ENCODE measurements at regions not wholly inside any gene's neighbourhood (a gene's known extent, or its start where the extent isn't known, plus 50 kb on each side); places are given as distances from the start of the nearest gene placed in this dataset.

GRCh38 chr2:163541943-163542342 lies 193.9 kb downstream of the FIGN start:
- DNase-seq: no peak

DNA sequence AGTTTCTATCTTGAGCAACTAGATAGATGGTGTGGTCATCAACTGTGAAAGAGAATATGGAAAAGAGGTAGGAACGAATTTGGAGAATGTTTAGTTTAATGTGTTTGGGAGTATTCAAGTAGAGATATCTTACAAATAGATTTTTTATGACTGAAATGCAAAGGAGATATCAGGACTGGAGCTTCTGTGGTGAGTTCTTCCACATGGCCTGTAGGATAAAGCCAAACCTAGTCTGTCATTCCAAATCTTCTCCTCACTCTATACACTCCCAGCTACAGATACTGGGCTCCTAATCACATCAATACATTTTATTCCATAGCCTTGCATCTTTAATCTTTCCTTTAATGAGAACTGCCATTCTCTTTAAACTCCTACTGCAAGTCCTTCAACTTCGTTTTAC lies 194.3 kb downstream of the FIGN start:
- no peak for DNase-seq

GRCh38 chr2:163528640-163529217 lies 207.1 kb downstream of the FIGN start:
- DNase-seq: no peak

DNA sequence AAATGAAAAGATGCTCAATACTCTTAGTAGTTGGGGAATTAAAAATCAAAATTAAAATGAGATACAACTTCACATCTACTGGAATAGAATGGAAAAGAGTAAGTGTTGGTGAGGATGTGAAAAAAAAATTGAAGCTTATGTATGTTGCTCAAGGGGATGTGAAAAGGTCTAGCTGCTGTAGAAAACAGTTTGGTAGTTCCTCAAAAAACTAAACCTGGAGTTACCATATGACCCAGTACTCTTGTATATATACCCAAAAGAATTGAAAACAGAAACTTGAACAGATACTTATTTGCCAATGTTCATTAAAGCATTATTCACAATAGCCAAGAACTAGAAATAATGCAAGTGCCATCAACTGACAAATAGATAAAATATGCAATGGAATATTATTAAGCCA lies 208.4 kb downstream of the FIGN start:
- DNase-seq: no peak

GRCh38 chr2:163518762-163519161 lies 217.0 kb downstream of the FIGN start:
- no peak for DNase-seq

GRCh38 chr2:163515836-163516235 lies 220.0 kb downstream of the FIGN start:
- no peak for DNase-seq

GRCh38 chr2:163505281-163505680 lies 230.5 kb downstream of the FIGN start:
- DNase-seq: no peak

- no peak for DNase-seq
Measured at GRCh38 chr2:163493359-163494298, 242.2 kb downstream of the FIGN start.

- DNase-seq: no peak
Measured at GRCh38 chr2:163491850-163492249, 244.0 kb downstream of the FIGN start.

GRCh38 chr2:163490281-163490680 lies 245.5 kb downstream of the FIGN start:
- DNase-seq: peak; percentile 33

DNA sequence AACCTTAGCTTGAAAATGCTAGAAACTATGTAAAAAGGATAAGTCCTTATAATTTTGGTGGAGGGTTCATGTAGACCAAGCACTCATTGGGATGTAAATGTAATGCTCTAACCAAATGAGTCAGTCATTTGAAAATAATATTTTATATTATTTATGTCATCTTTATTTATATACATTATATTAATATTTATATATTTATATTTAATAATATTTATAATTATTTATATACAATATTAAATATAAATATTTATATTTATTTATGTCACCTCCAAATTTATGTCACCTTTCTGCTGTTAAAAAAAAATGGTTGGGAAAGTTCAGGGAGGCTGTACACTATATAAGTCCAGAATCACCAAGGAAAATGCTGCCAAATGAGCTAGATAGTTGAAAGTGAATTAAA lies 254.3 kb downstream of the FIGN start:
- DNase-seq: no peak

DNA sequence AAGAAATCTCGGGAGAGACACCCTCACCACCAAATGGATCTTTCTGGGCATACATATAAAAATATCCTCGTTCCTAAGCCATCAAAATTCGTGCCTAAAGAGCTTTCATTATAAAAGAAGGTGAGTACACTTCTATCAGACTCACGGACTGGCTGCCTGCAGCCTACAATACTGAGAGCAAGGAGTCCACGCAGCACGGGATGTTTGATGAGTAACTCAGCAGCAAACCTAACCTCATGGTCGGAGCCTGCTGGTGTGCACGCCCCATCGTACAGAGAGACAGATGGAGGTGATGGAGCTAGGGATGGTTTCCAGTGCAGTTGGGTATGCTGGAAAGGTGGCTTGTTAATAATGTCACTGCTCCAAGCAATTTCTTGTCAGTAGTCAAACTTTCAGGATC lies 256.2 kb downstream of the FIGN start:
- no peak for DNase-seq

- DNase-seq: no peak
Measured at GRCh38 chr2:163475815-163476214, 260.0 kb downstream of the FIGN start.

GRCh38 chr2:163474889-163475288 lies 260.9 kb downstream of the FIGN start:
- no peak for DNase-seq

- DNase-seq: no peak
Measured at GRCh38 chr2:163474319-163474744, 261.5 kb downstream of the FIGN start.

- DNase-seq: no peak
Measured at GRCh38 chr2:163471947-163472346, 263.9 kb downstream of the FIGN start.

DNA sequence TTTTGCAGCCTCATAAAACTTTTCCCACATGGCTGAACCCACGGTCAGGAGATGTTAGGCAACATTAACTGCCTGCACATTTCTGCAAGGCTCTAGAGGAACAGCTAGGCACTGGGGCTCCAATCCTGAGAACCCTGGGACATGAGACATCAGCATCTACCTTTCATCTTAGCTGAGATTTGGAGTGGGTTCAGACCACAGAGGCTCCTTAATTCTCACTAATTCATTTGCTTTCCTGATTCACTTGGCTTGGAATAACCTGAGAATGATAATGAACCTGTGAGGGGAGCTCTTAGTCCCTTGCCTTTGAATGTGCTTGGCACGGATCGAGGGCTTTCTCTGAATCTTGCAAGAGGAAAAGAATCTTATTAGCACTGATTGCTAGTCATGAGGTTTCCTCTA lies 266.2 kb downstream of the FIGN start:
- DNase-seq: peak; percentile 61

DNA sequence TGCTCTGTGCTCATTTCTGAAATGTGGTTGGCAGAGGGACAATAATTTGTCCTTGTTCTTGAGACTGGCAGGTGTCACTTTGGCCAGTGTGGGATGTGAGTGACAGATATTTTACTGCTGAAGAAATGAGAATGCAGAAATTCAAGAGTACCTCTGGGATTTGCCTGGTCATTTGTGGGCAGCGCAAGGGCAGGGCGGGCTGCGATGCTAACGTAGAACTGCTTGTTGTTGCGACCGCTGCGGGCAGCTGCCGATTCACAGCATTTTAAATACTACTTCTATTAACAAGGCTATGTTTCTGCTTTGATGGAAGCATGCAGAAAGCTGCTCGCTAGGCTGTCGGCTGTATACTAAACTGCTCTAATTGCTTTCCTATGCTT lies 268.6 kb downstream of the FIGN start:
- DNase-seq: peak; percentile 75

- peak; percentile 80 for DNase-seq
Measured at GRCh38 chr2:163466331-163467250, 269.2 kb downstream of the FIGN start.

DNA sequence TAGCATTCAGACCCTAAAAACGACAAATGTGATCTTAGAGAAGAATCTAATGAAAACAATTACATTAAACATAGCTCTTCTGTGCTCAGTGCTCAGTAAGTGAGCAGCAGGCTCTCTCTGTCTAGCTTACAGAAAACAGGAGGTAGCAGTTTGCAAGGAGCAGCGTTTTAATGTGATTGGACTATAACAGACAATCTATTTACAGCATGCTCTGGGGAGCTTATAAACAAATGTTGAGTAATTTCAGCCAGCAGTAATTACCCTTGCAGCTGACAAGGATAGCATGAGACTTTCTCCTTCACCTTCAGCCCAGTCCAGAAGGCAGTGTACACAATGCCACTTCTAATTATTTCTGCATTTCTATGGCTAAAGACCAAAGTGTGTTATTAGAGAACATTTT lies 270.4 kb downstream of the FIGN start:
- DNase-seq: peak; percentile 55

DNA sequence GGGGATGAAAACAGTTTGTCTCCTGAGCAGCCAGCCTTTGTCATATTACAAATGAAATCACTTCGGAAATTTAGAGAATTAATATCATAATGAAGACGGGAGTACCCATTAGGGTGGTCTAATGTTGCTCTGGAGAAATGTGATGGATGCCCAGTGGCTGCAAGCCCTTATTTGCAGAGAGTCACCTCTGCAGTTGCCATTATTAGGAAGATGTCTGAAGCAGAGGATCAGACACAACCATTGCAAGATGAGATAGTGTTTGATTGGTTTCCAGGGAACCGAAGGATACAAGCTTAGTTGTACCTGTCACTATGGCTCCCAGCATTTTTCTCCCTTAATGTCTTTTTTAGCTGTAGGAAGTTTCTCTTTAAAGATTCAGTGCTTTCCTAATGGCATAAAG lies 272.4 kb downstream of the FIGN start:
- no peak for DNase-seq

GRCh38 chr2:163462993-163463392 lies 272.8 kb downstream of the FIGN start:
- DNase-seq: no peak

- no peak for DNase-seq
Measured at GRCh38 chr2:163459986-163460385, 275.8 kb downstream of the FIGN start.
